ENCODE measurements at regions not wholly inside any gene's neighbourhood (a gene's known extent, or its start where the extent isn't known, plus 50 kb on each side); places are given as distances from the start of the nearest gene placed in this dataset.
"Not testable (repeated sequence)": the region's sequence is repeated elsewhere in the genome, so short reads cannot be mapped to it uniquely, and the experiment has no call there.

GRCh38 chr20:30815577-30816181, 441.8 kb upstream of the DEFB115 start:
- Histone ChIP-seq H3K36me3 (ENCODE audit: control insufficient read depth in 2 of 2, insufficient read depth in 2 of 2, low read length in 1 of 2) (no peaks in the 10 kb centered on the region), H2AFZ (ENCODE audit: control insufficient read depth, low read depth, low read length) (no peak overlapping the region), H3K9ac (ENCODE audit: control insufficient read depth, insufficient read depth, low read length) (no peak overlapping the region), H3K4me3 (no peak overlapping the region), H4K20me1 (ENCODE audit: control insufficient read depth, insufficient read depth) (no peaks in the 10 kb centered on the region), H3K4me1 (ENCODE audit: control insufficient read depth, insufficient read depth, low read length) (no peaks in the 10 kb centered on the region), H3K4me2 (ENCODE audit: control insufficient read depth, insufficient read depth) (no peak overlapping the region), H3K27ac (ENCODE audit: control insufficient read depth, insufficient read depth) (no peak overlapping the region), H3K79me2 (ENCODE audit: control insufficient read depth, insufficient read depth, low read length) (no peaks in the 10 kb centered on the region), H3K9me3 (replicated peaks; ENCODE audit: control insufficient read depth, insufficient read depth, low read length) (peaks cover 3% of the 10 kb centered on the region; the same call in 1 of the 3 replicates), H3K27me3 (replicated peaks in 1 of 2; ENCODE audit: control insufficient read depth in 2 of 2, insufficient read depth in 2 of 2, low read length in 1 of 2) (no peaks in the 10 kb centered on the region)
- CTCF ChIA-PET = no interaction called here
- POLR2A ChIA-PET = no interaction called here
- no TSS peak for BruUV-seq (replicated peaks)
- in situ Hi-C loops (cut with MboI) (no loop called here), intact Hi-C loops (cut with micrococcal nuclease; ENCODE audit: unreplicated experiment) (no loop called here)
- FAIRE-seq (no peak), DNase-seq (ENCODE audit: low read depth, low spot score) (no peak), ATAC-seq (no peak)
- RAD21 ChIA-PET (ENCODE audit: unreplicated experiment) = no interaction called here
- SMC1A ChIA-PET (ENCODE audit: uncharacterized antibody, unreplicated experiment) = no interaction called here
- WGBS (ENCODE audit: insufficient coverage, insufficient replicate concordance, low lambda C conversion rate, missing lambda C conversion rate) = 54% methylated on average over 37 of the region's 38 CpGs
- TF ChIP-seq ESRRA (IDR thresholded peaks at IDR 0.05; ENCODE audit: low read length) (no peak), POU2F2 (IDR thresholded peaks at IDR 0.05; ENCODE audit: borderline replicate concordance, low read depth, low read length) (no peak), ZSCAN29 (IDR thresholded peaks at IDR 0.05) (no peak), NFYA (IDR thresholded peaks at IDR 0.05; ENCODE audit: borderline replicate concordance, low read depth, low read length) (no peak), MTA2 (IDR thresholded peaks at IDR 0.05; ENCODE audit: low read depth) (no peak), RAD21 (IDR thresholded peaks at IDR 0.05; ENCODE audit: insufficient read depth, low read depth, low read length) (no peak)

GRCh38 chr20:30816182-30816645, 441.2 kb upstream of the DEFB115 start:
- 56% methylated on average over 44 of the region's 44 CpGs for WGBS (ENCODE audit: insufficient coverage, insufficient replicate concordance, low lambda C conversion rate, missing lambda C conversion rate)
- Histone ChIP-seq H3K27me3 (replicated peaks in 1 of 2; ENCODE audit: control insufficient read depth in 2 of 2, insufficient read depth in 2 of 2, low read length in 1 of 2) (no peaks in the 10 kb centered on the region), H4K20me1 (ENCODE audit: control insufficient read depth, insufficient read depth) (no peaks in the 10 kb centered on the region), H3K9me3 (replicated peaks; ENCODE audit: control insufficient read depth, insufficient read depth, low read length) (peaks cover 3% of the 10 kb centered on the region; the same call in 1 of the 3 replicates), H2AFZ (ENCODE audit: control insufficient read depth, low read depth, low read length) (no peak overlapping the region), H3K4me3 (no peak overlapping the region), H3K36me3 (ENCODE audit: control insufficient read depth in 2 of 2, insufficient read depth in 2 of 2, low read length in 1 of 2) (no peaks in the 10 kb centered on the region), H3K4me2 (ENCODE audit: control insufficient read depth, insufficient read depth) (no peak overlapping the region), H3K9ac (ENCODE audit: control insufficient read depth, insufficient read depth, low read length) (no peak overlapping the region), H3K79me2 (ENCODE audit: control insufficient read depth, insufficient read depth, low read length) (no peaks in the 10 kb centered on the region), H3K4me1 (ENCODE audit: control insufficient read depth, insufficient read depth, low read length) (no peaks in the 10 kb centered on the region), H3K27ac (ENCODE audit: control insufficient read depth, insufficient read depth) (no peak overlapping the region)
- ChIA-PET POLR2A (no interaction called here), CTCF (no interaction called here), RAD21 (ENCODE audit: unreplicated experiment) (no interaction called here), SMC1A (ENCODE audit: uncharacterized antibody, unreplicated experiment) (no interaction called here)
- intact Hi-C loops (cut with micrococcal nuclease; ENCODE audit: unreplicated experiment) = no loop called here
- in situ Hi-C loops (cut with MboI) = no loop called here
- no peak for TF ChIP-seq EZH2 (IDR thresholded peaks at IDR 0.05; ENCODE audit: borderline replicate concordance, control insufficient read depth, low read depth, low read length)
- TF ChIP-seq CHD2 (IDR thresholded peaks at IDR 0.05; ENCODE audit: borderline replicate concordance, low read depth, low read length) = no peak
- no peak for DNase-seq (ENCODE audit: low read depth, low spot score)
- no peak for ATAC-seq
- FAIRE-seq = no peak
- BruUV-seq (replicated peaks) = no TSS peak

- H3K27ac ChIP-seq (ENCODE audit: control insufficient read depth, insufficient read depth); BruUV-seq (replicated peaks); H3K4me1 ChIP-seq (ENCODE audit: control insufficient read depth, insufficient read depth, low read length); H3K4me3 ChIP-seq; FAIRE-seq; H3K27me3 ChIP-seq (replicated peaks in 1 of 2; ENCODE audit: control insufficient read depth in 2 of 2, insufficient read depth in 2 of 2, low read length in 1 of 2); H3K36me3 ChIP-seq (ENCODE audit: control insufficient read depth in 2 of 2, insufficient read depth in 2 of 2, low read length in 1 of 2); H3K79me2 ChIP-seq (ENCODE audit: control insufficient read depth, insufficient read depth, low read length); intact Hi-C loops (cut with micrococcal nuclease; ENCODE audit: unreplicated experiment); H4K20me1 ChIP-seq (ENCODE audit: control insufficient read depth, insufficient read depth); in situ Hi-C loops (cut with MboI); DNase-seq (ENCODE audit: low read depth, low spot score); H2AFZ ChIP-seq (ENCODE audit: control insufficient read depth, low read depth, low read length); SMC1A ChIA-PET (ENCODE audit: uncharacterized antibody, unreplicated experiment); POLR2A ChIA-PET; RAD21 ChIA-PET (ENCODE audit: unreplicated experiment); H3K9me3 ChIP-seq (replicated peaks; ENCODE audit: control insufficient read depth, insufficient read depth, low read length); CTCF ChIA-PET; H3K9ac ChIP-seq (ENCODE audit: control insufficient read depth, insufficient read depth, low read length); H3K4me2 ChIP-seq (ENCODE audit: control insufficient read depth, insufficient read depth); ATAC-seq: not testable (repeated sequence)
- 16% methylated on average over 1 of the region's 1 CpG for WGBS (ENCODE audit: insufficient coverage, insufficient replicate concordance, low lambda C conversion rate, missing lambda C conversion rate)
Observed at GRCh38 chr20:30821615-30822014, 435.8 kb upstream of the DEFB115 start.

Data from GM12878 (cell line).